IPS-NIHi11 (cell line): ENCODE measurements at regions not wholly inside any gene's neighbourhood (a gene's known extent, or its start where the extent isn't known, plus 50 kb on each side); places are given as distances from the start of the nearest gene placed in this dataset.
"Not testable (repeated sequence)": the region's sequence is repeated elsewhere in the genome, so short reads cannot be mapped to it uniquely, and the experiment has no call there.

Experiments
- DNase-seq: peaks from one replicate; pipeline ENCODE4 v3.0.0; 2012; ENCODE audit warnings: mixed read lengths, low spot score

GRCh38 chr18:51330739-51331138 lies 133.3 kb upstream of the MEX3C start:
- DNase-seq, result no peak

- DNase-seq, result no peak
Measured at GRCh38 chr18:51337406-51337805, 139.9 kb upstream of the MEX3C start.

GRCh38 chr18:51339856-51340255 lies 142.4 kb upstream of the MEX3C start:
- no peak for DNase-seq

DNA sequence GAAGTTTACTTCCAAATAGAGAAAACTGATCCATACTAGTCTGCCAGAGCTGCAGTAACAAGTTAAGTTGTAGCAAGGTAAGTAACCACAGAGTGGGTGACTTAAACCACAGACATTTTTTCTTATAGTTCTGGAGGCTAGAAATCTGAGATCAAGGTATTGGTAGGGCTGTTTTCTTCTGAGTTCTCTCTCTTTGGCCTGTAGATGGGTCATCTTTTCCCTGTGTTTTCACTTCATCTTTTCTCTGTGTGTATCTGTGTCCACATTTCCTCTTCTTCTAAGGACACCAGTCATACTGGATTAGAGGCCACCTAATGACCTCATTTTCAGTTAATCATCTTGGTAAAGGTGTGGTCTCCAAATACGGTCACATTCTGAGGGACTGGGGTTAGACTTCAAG lies 142.9 kb upstream of the MEX3C start:
- no peak for DNase-seq

GRCh38 chr18:51342815-51343214 lies 145.3 kb upstream of the MEX3C start:
- no peak for DNase-seq

DNA sequence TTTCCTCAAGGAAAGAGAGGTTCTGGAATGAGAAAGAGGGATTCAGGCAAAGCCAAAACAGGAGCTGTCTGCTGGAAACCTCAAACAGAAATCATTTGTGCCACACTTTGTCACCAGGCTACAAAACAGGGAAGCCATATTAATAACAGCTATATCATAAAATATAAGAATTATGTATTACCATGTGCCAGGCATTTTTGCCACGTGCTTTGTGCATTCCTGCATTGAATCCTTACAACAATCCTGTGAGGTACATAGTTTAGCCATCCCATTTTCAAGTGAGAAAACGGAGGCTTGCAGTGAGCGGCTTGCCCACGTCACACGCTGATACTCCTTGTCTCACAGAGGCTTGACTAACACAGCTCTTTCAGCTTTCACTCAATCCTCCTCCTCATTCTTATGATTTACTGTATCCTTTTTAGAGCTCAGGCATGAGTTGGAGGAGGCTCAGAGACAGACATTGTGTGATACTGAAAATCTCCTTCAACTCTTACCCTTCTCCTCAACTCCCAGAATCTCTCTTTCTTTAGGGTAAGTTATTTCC lies 148.4 kb upstream of the MEX3C start:
- DNase-seq, result no peak

DNA sequence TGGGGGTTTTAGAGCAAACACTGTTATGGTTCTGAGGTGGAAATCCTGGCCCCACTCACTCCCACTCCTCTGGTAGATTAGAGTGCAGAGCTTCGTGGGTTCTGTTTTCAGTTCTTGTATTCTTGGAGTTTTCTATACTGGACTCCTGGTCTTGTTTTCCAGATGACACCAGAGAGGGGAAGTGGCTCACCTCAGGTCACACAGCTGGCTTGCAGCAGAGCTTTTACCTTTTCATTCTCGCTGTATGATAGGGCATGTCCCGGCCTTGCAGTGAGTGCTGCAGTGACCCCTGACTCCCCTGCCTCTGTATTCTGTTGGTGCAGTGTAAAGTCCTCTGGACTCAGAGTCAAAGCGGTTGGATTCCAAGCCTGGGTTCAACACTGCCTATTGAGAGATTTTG lies 148.9 kb upstream of the MEX3C start:
- DNase-seq, result no peak

GRCh38 chr18:51350081-51350480 lies 152.6 kb upstream of the MEX3C start:
- DNase-seq, result no peak

- no peak for DNase-seq
Measured at GRCh38 chr18:51355841-51356240, 158.4 kb upstream of the MEX3C start.

DNA sequence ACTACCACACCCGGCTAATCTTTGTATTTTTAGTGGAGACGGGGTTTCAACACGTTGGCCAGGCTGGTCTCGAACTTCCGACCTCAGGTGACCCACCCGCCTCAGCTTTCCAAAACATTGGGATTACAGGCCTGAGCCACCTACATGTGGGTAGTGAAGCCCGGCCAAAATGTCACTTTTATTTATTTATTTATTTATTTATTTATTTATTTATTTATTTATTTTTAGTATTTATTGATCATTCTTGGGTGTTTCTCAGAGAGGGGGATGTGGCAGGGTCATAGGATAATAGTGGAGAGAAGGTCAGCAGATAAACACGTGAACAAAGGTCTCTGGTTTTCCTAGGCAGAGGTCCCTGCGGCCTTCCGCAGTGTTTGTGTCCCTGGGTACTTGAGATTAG lies 162.8 kb upstream of the MEX3C start:
- DNase-seq, result not testable (repeated sequence)

DNA sequence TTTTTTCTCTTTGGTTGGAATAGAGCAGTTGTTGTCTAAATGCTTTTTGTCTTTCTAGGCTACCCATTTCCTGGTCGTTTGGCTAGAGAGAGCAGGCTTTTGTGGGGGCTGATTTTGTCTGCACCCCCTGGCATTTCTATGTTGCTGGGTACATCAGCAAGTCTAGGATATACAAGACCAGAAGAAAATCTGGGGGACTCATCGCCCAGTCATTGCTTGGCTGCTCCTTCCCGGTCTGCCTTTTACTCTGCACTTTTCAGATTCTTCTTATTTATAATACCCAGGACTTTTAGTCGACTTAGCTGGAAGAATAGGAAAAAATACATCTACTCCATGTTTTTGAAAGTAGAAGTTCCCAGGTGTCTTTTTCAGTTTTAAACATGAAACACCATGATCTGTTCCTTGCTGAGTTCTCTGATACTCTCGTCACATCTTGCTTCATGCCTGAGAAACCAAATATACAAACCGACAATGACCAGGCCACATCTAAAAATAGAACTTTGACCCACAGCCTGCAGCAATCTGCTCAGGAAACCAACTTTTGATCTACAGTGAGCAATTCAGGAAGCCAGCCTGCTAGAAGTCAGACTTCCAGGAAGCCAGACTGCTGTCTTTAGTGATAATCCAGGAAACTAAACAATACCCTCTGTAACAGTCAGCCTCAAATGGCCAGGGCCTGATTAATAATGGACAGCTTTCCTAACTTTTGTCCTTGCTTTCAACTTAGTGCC lies 163.8 kb upstream of the MEX3C start:
- no peak for DNase-seq

DNA sequence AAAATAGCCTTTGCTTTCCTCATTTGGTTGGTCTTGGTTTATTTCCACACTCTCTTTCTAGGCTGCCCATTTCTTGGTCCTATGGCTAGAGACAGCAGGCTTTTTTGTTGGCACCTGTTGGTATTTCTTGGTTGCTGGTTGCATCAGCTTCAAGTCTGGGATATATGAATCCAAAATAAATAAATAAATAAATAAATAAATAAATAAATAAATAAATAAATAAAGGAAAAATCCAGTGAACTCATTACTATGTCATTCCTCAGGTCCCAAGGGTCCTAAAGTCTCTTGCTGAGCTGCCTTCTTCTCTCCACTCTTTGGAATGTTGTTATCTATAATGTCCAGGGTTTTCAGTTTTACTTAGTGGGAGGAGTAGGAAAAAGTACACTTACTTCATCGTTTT lies 165.9 kb upstream of the MEX3C start:
- no peak for DNase-seq

DNA sequence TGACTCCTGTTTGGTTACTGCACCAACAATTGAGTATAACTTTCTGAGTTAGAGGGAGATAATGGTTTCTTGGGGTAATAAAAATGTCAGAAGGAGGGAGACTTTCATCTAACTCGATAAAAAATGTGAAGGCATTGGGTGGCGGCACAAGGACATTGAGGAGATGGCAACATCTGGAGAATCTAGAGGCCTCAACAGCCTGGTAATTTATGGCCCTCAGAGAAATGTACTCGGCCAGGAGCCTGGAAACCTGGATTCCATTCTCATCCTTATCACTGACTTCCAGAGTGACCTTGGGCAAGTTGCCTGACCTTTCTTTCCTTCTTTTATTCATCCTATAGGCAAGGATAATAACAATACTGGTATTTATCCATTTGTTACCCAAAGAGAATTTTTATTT lies 173.5 kb upstream of the MEX3C start:
- DNase-seq, result no peak

DNA sequence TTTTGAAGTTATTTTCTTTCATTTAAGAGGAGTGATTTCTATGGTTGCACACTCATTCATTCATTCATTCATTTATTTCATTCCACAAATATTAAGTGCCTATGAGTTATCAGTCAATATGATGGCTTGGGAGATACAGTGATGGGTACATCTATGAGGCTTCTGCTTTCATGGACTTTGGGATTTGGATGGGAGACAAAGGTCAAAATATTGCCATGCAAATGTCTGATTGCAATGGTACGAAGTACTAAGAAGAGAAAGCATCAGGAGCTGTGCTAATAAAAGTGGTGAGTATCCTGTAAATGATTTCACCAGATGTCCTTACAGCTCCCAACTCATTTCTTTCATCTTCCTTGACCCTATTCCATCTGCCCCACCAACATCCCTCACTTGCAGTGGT lies 174.4 kb upstream of the MEX3C start:
- no peak for DNase-seq

GRCh38 chr18:51382081-51382480 lies 184.6 kb upstream of the MEX3C start:
- DNase-seq, result no peak

GRCh38 chr18:51383116-51383515 lies 185.6 kb upstream of the MEX3C start:
- DNase-seq, result no peak

- no peak for DNase-seq
Measured at GRCh38 chr18:51383711-51384110, 186.2 kb upstream of the MEX3C start.

DNA sequence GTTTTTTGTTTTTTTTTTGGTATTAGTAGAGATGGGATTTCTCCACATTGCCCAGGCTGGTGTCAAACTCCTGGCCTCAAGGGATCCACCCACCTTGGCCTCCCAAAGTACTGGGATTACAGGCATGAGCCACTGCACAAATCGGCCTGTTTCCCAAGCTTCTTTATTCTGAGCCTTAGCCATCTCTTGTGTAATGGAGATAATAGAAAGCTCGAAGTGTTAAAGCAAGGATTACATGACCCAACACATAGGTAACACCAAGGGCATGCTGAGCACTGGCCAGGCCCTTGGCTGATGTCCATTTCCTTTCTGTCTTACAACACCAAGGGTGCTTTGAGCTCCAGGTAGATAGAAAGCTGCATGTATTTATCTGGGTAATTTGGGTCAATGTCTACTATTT lies 187.8 kb upstream of the MEX3C start:
- DNase-seq, result no peak

DNA sequence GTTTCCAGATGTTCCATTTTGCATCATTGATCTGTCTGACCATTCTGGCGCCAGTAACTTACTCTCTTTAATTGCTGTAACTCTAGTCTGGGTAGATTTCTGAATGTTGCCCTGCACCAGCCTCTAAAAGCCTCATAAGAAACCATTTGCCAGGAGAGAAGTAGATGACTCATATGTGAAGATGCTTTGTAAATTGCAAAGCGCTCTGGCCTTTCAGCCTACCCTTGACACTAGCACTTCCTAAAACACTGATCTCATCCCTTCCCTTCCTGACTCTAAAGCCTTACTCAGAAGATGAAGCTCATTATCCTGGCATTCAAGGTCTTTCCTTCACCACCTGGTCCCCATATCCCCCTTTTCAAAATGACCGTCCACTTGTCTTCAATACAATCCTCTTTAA lies 193.2 kb upstream of the MEX3C start:
- no peak for DNase-seq

DNA sequence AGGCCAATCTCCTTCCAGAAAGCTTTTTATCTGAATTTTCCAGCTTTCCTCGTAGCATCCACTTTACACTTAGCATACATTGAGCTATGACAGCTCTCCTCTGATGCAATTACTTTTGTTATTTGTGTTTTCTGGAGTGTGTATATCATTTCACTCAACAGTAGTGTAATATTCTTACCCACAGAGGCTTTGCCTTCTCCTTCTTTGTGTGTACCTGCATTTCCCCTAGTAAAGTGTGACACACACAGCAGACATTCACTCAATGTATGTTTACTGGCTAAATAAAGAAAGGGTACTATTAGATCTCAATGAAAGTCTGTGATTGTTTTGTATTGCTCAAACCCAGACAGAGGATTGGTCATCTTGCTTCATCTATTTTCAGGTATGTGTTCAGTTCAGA lies 193.7 kb upstream of the MEX3C start:
- DNase-seq, result no peak

DNA sequence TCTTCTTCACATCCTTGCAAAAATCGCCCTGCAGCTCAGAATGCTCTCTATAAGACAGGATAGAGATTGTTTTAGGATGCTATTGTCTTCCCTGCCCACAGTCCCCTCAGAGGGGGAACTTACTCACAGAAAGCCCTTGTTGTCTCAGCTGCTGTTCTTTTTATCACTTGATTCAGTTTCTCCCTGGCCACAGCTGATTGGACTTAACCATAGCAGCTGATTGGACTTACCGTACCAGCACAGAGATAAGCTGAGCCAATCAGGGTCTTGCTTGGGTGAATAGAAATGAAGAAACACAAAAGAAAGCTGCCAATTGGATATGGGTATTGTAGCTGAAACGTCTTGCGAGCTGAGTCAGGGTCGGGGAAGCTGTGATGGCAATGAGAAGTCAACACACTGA lies 194.2 kb upstream of the MEX3C start:
- no peak for DNase-seq

DNA sequence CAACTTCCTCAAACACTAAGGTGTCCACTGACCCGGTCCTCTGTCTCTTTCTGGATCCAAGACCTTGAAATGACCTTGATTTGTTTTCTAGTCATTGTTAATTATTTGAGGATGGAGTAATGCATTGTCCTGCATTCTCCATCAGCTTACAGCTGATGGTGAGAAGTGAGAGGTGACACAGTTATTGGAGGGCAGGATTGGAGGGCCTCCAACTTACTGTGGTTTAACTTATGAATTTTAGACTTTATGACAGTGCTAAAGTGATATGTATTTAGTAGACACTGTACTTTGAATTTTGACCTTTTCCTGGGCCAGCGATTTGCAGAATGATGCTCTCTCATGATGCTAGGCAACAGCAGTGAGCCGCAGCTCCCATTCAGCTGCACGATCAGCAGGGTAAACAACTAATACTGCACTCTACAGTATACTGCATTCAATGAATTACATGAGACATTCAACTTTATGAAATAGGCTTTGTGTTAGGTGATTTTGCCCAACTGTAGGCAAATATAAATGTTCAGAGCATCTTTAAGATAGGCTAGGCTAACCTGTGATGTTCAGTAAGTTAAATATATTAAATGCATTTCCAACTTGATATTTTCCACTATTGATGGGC lies 200.0 kb upstream of the MEX3C start:
- no peak for DNase-seq

- no peak for DNase-seq
Measured at GRCh38 chr18:51398104-51398503, 200.6 kb upstream of the MEX3C start.
